ENCODE measurements at regions not wholly inside any gene's neighbourhood (a gene's known extent, or its start where the extent isn't known, plus 50 kb on each side); places are given as distances from the start of the nearest gene placed in this dataset.

DNA sequence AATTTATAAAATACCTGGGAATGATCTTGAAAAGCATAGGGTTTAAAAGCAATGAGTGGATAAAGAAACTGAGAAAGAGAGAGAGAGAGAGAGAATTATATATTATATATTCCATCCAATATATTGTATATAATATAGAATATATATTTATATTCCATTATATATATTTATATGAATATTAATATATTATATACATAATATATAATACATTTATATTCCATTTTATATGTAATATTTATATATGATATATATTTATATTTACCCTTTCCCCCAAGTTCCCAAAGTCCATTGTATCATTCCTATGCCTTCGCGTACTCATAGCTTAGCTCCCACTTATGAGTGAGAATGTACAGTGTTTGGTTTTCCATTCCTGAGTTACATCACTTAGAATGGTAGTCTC, 69.9 kb upstream of the SLC35F3 start:
- TF ChIP-seq POLR2AphosphoS5 (IDR thresholded peaks at IDR 0.05; ENCODE audit: low read depth, low read length) (no peak), EP300 (IDR thresholded peaks at IDR 0.05; ENCODE audit: borderline replicate concordance in 1 of 2, low read depth in 1 of 2, low read length in 1 of 2) (no peak), SMC3 (IDR thresholded peaks at IDR 0.05; ENCODE audit: low read depth, low read length) (no peak), TAF1 (IDR thresholded peaks at IDR 0.05; ENCODE audit: borderline replicate concordance, low read depth, low read length) (no peak), SIN3A (IDR thresholded peaks at IDR 0.05; ENCODE audit: borderline replicate concordance, low read depth, low read length) (no peak), YY1 (IDR thresholded peaks at IDR 0.05; ENCODE audit: low read depth) (no peak)
- TF ChIP-seq, protein P1, sequence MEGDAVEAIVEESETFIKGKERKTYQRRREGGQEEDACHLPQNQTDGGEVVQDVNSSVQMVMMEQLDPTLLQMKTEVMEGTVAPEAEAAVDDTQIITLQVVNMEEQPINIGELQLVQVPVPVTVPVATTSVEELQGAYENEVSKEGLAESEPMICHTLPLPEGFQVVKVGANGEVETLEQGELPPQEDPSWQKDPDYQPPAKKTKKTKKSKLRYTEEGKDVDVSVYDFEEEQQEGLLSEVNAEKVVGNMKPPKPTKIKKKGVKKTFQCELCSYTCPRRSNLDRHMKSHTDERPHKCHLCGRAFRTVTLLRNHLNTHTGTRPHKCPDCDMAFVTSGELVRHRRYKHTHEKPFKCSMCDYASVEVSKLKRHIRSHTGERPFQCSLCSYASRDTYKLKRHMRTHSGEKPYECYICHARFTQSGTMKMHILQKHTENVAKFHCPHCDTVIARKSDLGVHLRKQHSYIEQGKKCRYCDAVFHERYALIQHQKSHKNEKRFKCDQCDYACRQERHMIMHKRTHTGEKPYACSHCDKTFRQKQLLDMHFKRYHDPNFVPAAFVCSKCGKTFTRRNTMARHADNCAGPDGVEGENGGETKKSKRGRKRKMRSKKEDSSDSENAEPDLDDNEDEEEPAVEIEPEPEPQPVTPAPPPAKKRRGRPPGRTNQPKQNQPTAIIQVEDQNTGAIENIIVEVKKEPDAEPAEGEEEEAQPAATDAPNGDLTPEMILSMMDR (IDR thresholded peaks at IDR 0.05): no peak
- TF ChIP-seq, protein P2, sequence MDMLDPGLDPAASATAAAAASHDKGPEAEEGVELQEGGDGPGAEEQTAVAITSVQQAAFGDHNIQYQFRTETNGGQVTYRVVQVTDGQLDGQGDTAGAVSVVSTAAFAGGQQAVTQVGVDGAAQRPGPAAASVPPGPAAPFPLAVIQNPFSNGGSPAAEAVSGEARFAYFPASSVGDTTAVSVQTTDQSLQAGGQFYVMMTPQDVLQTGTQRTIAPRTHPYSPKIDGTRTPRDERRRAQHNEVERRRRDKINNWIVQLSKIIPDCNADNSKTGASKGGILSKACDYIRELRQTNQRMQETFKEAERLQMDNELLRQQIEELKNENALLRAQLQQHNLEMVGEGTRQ (IDR thresholded peaks at IDR 0.05; ENCODE audit: borderline replicate concordance, low read depth, low read length): no peak
- TF ChIP-seq, protein P3, sequence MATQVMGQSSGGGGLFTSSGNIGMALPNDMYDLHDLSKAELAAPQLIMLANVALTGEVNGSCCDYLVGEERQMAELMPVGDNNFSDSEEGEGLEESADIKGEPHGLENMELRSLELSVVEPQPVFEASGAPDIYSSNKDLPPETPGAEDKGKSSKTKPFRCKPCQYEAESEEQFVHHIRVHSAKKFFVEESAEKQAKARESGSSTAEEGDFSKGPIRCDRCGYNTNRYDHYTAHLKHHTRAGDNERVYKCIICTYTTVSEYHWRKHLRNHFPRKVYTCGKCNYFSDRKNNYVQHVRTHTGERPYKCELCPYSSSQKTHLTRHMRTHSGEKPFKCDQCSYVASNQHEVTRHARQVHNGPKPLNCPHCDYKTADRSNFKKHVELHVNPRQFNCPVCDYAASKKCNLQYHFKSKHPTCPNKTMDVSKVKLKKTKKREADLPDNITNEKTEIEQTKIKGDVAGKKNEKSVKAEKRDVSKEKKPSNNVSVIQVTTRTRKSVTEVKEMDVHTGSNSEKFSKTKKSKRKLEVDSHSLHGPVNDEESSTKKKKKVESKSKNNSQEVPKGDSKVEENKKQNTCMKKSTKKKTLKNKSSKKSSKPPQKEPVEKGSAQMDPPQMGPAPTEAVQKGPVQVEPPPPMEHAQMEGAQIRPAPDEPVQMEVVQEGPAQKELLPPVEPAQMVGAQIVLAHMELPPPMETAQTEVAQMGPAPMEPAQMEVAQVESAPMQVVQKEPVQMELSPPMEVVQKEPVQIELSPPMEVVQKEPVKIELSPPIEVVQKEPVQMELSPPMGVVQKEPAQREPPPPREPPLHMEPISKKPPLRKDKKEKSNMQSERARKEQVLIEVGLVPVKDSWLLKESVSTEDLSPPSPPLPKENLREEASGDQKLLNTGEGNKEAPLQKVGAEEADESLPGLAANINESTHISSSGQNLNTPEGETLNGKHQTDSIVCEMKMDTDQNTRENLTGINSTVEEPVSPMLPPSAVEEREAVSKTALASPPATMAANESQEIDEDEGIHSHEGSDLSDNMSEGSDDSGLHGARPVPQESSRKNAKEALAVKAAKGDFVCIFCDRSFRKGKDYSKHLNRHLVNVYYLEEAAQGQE (IDR thresholded peaks at IDR 0.05; ENCODE audit: low read depth, low read length): no peak
- TF ChIP-seq, protein P4, sequence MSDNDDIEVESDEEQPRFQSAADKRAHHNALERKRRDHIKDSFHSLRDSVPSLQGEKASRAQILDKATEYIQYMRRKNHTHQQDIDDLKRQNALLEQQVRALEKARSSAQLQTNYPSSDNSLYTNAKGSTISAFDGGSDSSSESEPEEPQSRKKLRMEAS (IDR thresholded peaks at IDR 0.05; ENCODE audit: low read depth): no peak

Measured in SK-N-SH (cell line).